ENCODE measurements at regions not wholly inside any gene's neighbourhood (a gene's known extent, or its start where the extent isn't known, plus 50 kb on each side); places are given as distances from the start of the nearest gene placed in this dataset.

DNA sequence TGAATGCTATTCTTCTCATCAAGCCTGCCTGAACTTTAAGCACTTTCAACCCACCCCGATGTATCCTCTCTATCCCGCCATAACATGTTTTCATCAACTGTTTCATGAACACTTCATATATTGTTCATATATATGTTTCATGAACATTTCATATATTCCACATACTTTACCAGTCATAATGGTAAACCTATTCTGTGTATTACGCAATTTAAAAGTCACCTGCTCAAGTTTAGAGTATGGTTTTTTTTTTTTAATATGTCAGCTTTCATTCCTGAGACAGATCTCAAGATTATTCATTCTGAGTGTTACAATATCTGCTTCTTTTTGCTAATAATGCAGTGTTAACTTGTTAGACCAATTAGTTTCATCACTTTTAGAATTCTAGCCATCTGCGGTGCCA lies 140.7 kb downstream of the SIPA1L2 start:
- TF ChIP-seq CTCF (IDR thresholded peaks at IDR 0.05; ENCODE audit: insufficient read depth, low read length) (no peak), GABPA (IDR thresholded peaks at IDR 0.05; ENCODE audit: low read depth) (no peak)
